ENCODE measurements at regions not wholly inside any gene's neighbourhood (a gene's known extent, or its start where the extent isn't known, plus 50 kb on each side); places are given as distances from the start of the nearest gene placed in this dataset.

DNA sequence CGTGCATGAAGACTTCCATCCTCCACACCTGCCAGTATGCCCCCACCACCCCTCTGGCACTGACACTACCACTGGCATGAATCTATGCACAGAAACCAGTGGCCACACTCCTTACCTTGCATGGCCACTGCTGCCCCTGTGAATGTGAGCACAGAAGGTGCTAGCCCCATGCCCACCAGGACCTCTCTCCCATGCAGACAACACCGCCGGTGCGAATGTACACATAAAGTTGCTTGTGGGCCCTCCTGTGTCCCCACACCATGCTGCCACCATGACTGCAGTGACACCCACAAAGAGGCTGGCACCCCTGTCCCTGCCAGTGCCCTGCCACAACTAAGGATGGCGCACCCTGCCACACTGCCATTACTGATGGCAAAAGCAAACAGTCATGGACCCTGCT, 289.5 kb upstream of the KCND2 start:
- no peaks in the 10 kb centered on the region for H3K36me3 ChIP-seq (ENCODE audit: control insufficient read depth in 2 of 2, extremely low read depth in 1 of 2, insufficient read depth in 2 of 2, low read length in 2 of 2)
- TF ChIP-seq, protein P1, sequence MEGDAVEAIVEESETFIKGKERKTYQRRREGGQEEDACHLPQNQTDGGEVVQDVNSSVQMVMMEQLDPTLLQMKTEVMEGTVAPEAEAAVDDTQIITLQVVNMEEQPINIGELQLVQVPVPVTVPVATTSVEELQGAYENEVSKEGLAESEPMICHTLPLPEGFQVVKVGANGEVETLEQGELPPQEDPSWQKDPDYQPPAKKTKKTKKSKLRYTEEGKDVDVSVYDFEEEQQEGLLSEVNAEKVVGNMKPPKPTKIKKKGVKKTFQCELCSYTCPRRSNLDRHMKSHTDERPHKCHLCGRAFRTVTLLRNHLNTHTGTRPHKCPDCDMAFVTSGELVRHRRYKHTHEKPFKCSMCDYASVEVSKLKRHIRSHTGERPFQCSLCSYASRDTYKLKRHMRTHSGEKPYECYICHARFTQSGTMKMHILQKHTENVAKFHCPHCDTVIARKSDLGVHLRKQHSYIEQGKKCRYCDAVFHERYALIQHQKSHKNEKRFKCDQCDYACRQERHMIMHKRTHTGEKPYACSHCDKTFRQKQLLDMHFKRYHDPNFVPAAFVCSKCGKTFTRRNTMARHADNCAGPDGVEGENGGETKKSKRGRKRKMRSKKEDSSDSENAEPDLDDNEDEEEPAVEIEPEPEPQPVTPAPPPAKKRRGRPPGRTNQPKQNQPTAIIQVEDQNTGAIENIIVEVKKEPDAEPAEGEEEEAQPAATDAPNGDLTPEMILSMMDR (optimal IDR thresholded peaks at IDR 0.05 in 1 of 3, IDR thresholded peaks at IDR 0.05 in 1 of 3, conservative IDR thresholded peaks at IDR 0.05 in 1 of 3; ENCODE audit: extremely low read depth in 1 of 3, insufficient read depth in 2 of 3, low read length in 3 of 3): no peak
- no peak for TF ChIP-seq EZH2 (IDR thresholded peaks at IDR 0.05; ENCODE audit: low read length)
- H4K20me1 ChIP-seq (ENCODE audit: control insufficient read depth, extremely low read depth, insufficient read depth, low read length): no peaks in the 10 kb centered on the region
- no peak overlapping the region for H3K4me2 ChIP-seq (ENCODE audit: control insufficient read depth, extremely low read depth, insufficient read depth, low read depth, low read length)
- no peak overlapping the region for H3K9ac ChIP-seq (ENCODE audit: control insufficient read depth, extremely low read depth, insufficient read depth, low read length)
- H3K4me3 ChIP-seq (ENCODE audit: control insufficient read depth in 2 of 3, extremely low read depth in 1 of 3, insufficient read depth in 2 of 3, low read depth in 1 of 3, low read length in 3 of 3): no peak overlapping the region
- FAIRE-seq: no peak
- no peaks in the 10 kb centered on the region for H3K27me3 ChIP-seq (ENCODE audit: control insufficient read depth, extremely low read depth, insufficient read depth, low read length)
- H3K79me2 ChIP-seq (ENCODE audit: control insufficient read depth, insufficient read depth, low read length): no peaks in the 10 kb centered on the region
- H3K9me3 ChIP-seq (ENCODE audit: control insufficient read depth, low read depth, low read length): no peaks in the 10 kb centered on the region
- no peak overlapping the region for H3K27ac ChIP-seq (ENCODE audit: control insufficient read depth, insufficient read depth, low read length)
- dilution Hi-C loops (cut with MboI; ENCODE audit: extremely low pct_ligation_motif_present, low sequenced_read_pairs): no loop called here
- DNase-seq (ENCODE audit: low read depth, low spot score): no peak
- H3K9me1 ChIP-seq (ENCODE audit: control insufficient read depth, extremely low read depth, insufficient read depth, low read length): no peaks in the 10 kb centered on the region
- H3K4me1 ChIP-seq (ENCODE audit: control insufficient read depth, extremely low read depth, insufficient read depth, low read length): no peaks in the 10 kb centered on the region
- H2AFZ ChIP-seq (ENCODE audit: control insufficient read depth, low read length): no peak overlapping the region

DNA sequence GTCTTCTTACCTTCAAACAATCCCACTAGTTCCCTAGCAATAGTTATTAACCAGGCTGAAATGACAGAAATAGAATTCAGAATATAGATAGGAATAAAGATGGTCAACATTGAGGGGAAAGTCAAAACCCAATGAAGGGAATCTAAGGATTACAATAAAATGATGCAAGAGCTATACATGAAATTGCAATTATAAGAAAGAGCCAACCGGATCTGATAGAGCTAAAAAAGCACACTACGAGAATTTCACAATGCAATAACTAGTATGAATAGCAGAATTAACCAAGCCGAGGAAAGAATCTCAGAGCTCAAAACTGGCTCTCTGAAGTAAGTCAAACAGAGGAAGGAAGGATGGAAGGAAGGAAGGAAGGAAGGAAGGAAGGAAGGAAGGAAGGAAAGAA, 288.7 kb upstream of the KCND2 start:
- H3K4me3 ChIP-seq (ENCODE audit: control insufficient read depth in 2 of 3, extremely low read depth in 1 of 3, insufficient read depth in 2 of 3, low read depth in 1 of 3, low read length in 3 of 3): no peak overlapping the region
- H3K27me3 ChIP-seq (ENCODE audit: control insufficient read depth, extremely low read depth, insufficient read depth, low read length): no peaks in the 10 kb centered on the region
- H2AFZ ChIP-seq (ENCODE audit: control insufficient read depth, low read length): no peak overlapping the region
- H3K9ac ChIP-seq (ENCODE audit: control insufficient read depth, extremely low read depth, insufficient read depth, low read length): no peak overlapping the region
- H3K27ac ChIP-seq (ENCODE audit: control insufficient read depth, insufficient read depth, low read length): no peak overlapping the region
- TF ChIP-seq EZH2 (IDR thresholded peaks at IDR 0.05; ENCODE audit: low read length): no peak
- TF ChIP-seq, protein P1 (optimal IDR thresholded peaks at IDR 0.05 in 1 of 3, IDR thresholded peaks at IDR 0.05 in 1 of 3, conservative IDR thresholded peaks at IDR 0.05 in 1 of 3; ENCODE audit: extremely low read depth in 1 of 3, insufficient read depth in 2 of 3, low read length in 3 of 3): no peak
- FAIRE-seq (no peak), DNase-seq (ENCODE audit: low read depth, low spot score) (no peak)
- H3K4me2 ChIP-seq (ENCODE audit: control insufficient read depth, extremely low read depth, insufficient read depth, low read depth, low read length): no peak overlapping the region
- no peaks in the 10 kb centered on the region for H3K79me2 ChIP-seq (ENCODE audit: control insufficient read depth, insufficient read depth, low read length)
- no peaks in the 10 kb centered on the region for H3K36me3 ChIP-seq (ENCODE audit: control insufficient read depth in 2 of 2, extremely low read depth in 1 of 2, insufficient read depth in 2 of 2, low read length in 2 of 2)
- dilution Hi-C loops (cut with MboI; ENCODE audit: extremely low pct_ligation_motif_present, low sequenced_read_pairs): no loop called here
- no peaks in the 10 kb centered on the region for H3K4me1 ChIP-seq (ENCODE audit: control insufficient read depth, extremely low read depth, insufficient read depth, low read length)
- H3K9me3 ChIP-seq (ENCODE audit: control insufficient read depth, low read depth, low read length): no peaks in the 10 kb centered on the region
- no peaks in the 10 kb centered on the region for H4K20me1 ChIP-seq (ENCODE audit: control insufficient read depth, extremely low read depth, insufficient read depth, low read length)
- H3K9me1 ChIP-seq (ENCODE audit: control insufficient read depth, extremely low read depth, insufficient read depth, low read length): no peaks in the 10 kb centered on the region

Measured in keratinocyte (primary cell).